ENCODE measurements at regions not wholly inside any gene's neighbourhood (a gene's known extent, or its start where the extent isn't known, plus 50 kb on each side); places are given as distances from the start of the nearest gene placed in this dataset. TPM values are rescaled to one million over a fixed set of nuclear protein-coding genes. Genes with fewer than 3 reads are reported as not detected.

GRCh38 chr3:124679048-124679638 is 51.1 kb upstream of the UMPS start:
- no peaks in the 10 kb centered on the region for H3K9me3 ChIP-seq (ENCODE audit: control insufficient read depth in 4 of 4, low read length in 3 of 4)
- H3K27me3 ChIP-seq (ENCODE audit: control insufficient read depth in 4 of 4, insufficient read depth in 4 of 4, low read length in 3 of 4) = no peaks in the 10 kb centered on the region
- no peak overlapping the region for H3K9ac ChIP-seq (ENCODE audit: low read depth in 1 of 2, low read length in 2 of 2)
- no peak overlapping the region for H3K4me3 ChIP-seq (ENCODE audit: low read depth in 1 of 3, low read length in 3 of 3)
- peaks cover 4 to 27% (median 14%) of the 10 kb centered on the region in 4 donors for H3K36me3 ChIP-seq (ENCODE audit: control insufficient read depth in 4 of 4, insufficient read depth in 3 of 4, low read depth in 1 of 4, low read length in 3 of 4)
- DNase-seq (ENCODE audit: low spot score) = no peak
- no peak overlapping the region for H3K27ac ChIP-seq (ENCODE audit: low read depth in 1 of 2, low read length in 2 of 2)
- 85% methylated on average over 5 of the region's 5 CpGs for WGBS
- TF ChIP-seq NR2F2 (IDR thresholded peaks at IDR 0.05) (no peak), HNF4G (IDR thresholded peaks at IDR 0.05) (no peak)
- H3K4me1 ChIP-seq (ENCODE audit: control insufficient read depth in 4 of 4, insufficient read depth in 4 of 4, low read length in 3 of 4) = no peaks in the 10 kb centered on the region

Small RNAs in the stretch of these regions (small RNA-seq; reads per million reads assigned to genes)
- gene MIR5002 (not detected), gene MIR6083 (not detected), gene RNU6-143P (not detected)

Measured in liver (tissue), 8 donors.